ENCODE measurements at regions not wholly inside any gene's neighbourhood (a gene's known extent, or its start where the extent isn't known, plus 50 kb on each side); places are given as distances from the start of the nearest gene placed in this dataset.

DNA sequence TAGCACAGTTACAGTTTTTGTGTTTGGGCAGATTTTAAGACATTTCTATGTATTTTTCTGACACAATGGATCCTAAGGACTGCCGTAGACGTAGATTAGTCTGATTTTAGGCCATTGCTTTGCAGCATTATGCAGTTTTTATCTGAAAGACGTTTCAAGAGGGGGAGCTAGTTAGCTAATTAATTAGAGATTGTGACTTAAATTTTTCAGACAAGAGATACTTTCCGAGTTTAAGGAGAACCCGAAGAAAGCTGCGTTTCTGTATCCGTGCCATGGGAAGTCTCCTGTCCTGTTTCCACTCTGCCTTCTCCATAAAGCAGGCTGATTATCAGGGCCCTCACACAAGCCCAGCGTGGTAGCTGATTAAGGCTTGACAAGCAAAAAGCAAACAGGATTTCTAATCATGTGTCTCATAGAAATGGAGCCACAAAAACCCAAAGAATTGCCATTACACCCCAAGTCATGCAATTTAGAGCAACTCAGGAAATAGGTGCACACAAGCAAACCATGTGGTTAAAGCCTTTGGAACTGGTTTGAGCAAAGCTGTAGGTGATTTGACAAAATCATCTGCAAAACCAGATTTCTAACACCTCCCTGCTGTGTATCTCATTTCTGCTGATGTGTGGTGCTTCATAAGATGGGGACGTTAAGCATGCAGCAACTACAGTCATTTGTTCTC is 808.1 kb downstream of the RNF144A start:
- DNase-seq = no peak
- CTCF ChIA-PET = no interaction called here
- Mint-ChIP-seq H3K27ac (no peak overlapping the region), H3K4me3 (no peak overlapping the region), H3K36me3 (ENCODE audit: low read depth) (no peaks in the 10 kb centered on the region), H3K4me1 (no peaks in the 10 kb centered on the region), H3K9me3 (no peaks in the 10 kb centered on the region), H3K27me3 (no peaks in the 10 kb centered on the region)
- POLR2A ChIA-PET = no interaction called here
- no peak for ATAC-seq (ENCODE audit: low read depth)
- TF ChIP-seq CTCF (IDR thresholded peaks at IDR 0.05) = no peak
- intact Hi-C loops (cut with micrococcal nuclease) = no loop called here

DNA sequence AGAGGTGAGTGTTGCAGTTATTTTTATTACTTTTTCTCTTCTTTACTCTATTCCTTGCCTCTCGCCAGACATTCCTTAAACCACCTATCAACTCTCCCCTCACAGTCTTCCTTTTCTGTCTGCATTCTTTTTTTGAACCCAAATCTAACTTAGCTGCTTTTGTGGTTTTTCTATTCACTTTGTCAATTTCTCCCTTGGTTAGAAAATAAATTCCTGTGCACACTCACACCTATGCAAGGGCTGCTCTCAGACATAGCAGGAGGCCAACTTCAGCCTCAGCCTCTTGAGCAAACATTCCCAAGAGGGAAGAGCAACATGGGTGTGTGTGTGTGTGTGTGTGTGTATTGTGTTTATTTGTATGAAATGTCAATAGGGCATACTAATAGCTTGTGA is 808.6 kb downstream of the RNF144A start:
- CTCF ChIA-PET = no interaction called here
- Mint-ChIP-seq H3K27ac (no peak overlapping the region), H3K36me3 (ENCODE audit: low read depth) (no peaks in the 10 kb centered on the region), H3K9me3 (no peaks in the 10 kb centered on the region), H3K27me3 (no peaks in the 10 kb centered on the region), H3K4me1 (no peaks in the 10 kb centered on the region), H3K4me3 (no peak overlapping the region)
- intact Hi-C loops (cut with micrococcal nuclease) = no loop called here
- ATAC-seq (ENCODE audit: low read depth) (no peak), DNase-seq (no peak)
- no peak for TF ChIP-seq CTCF (IDR thresholded peaks at IDR 0.05)
- POLR2A ChIA-PET = no interaction called here

GRCh38 chr2:7726989-7727388 is 809.8 kb downstream of the RNF144A start:
- intact Hi-C loops (cut with micrococcal nuclease) = no loop called here

DNA sequence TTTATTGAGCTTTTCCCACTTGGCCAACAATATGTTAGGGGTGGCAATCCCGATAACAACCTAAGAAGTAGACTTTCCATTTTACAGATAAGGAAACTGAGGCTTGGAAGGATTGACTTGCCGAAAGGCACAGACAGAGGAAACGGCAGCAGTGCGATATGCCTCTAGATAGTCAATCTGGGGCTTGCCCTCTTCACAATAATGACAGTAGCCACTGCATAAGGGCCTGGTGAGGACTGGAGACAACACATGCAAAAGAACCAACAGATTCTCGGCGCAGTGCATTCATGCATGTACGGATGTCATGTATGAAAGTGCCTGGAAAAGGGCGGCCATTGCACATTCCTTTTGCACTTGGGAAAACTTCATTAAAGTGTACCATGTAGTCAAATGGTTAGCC is 811.2 kb downstream of the RNF144A start:
- Mint-ChIP-seq H3K27ac (no peak overlapping the region), H3K9me3 (no peaks in the 10 kb centered on the region), H3K36me3 (ENCODE audit: low read depth) (no peaks in the 10 kb centered on the region), H3K27me3 (no peaks in the 10 kb centered on the region), H3K4me1 (no peaks in the 10 kb centered on the region), H3K4me3 (no peak overlapping the region)
- ATAC-seq (ENCODE audit: low read depth) (no peak), DNase-seq (no peak)
- no peak for TF ChIP-seq CTCF (IDR thresholded peaks at IDR 0.05)
- intact Hi-C loops (cut with micrococcal nuclease) = no loop called here
- CTCF ChIA-PET = no interaction called here
- POLR2A ChIA-PET = no interaction called here

More at GRCh38 chr2:7726989-7727388, 809.8 kb downstream of the RNF144A start:
- no peak for ATAC-seq (ENCODE audit: low read depth)
- H3K9me3 Mint-ChIP-seq = no peaks in the 10 kb centered on the region
- DNase-seq = no peak
- no peak overlapping the region for H3K27ac Mint-ChIP-seq
- H3K4me1 Mint-ChIP-seq = no peaks in the 10 kb centered on the region
- CTCF ChIA-PET = no interaction called here
- no peaks in the 10 kb centered on the region for H3K27me3 Mint-ChIP-seq
- H3K4me3 Mint-ChIP-seq = no peak overlapping the region
- POLR2A ChIA-PET = no interaction called here
- TF ChIP-seq CTCF (IDR thresholded peaks at IDR 0.05) = no peak
- H3K36me3 Mint-ChIP-seq (ENCODE audit: low read depth) = no peaks in the 10 kb centered on the region

GRCh38 chr2:7730449-7730848 is 813.2 kb downstream of the RNF144A start:
- Mint-ChIP-seq H3K4me3 (no peak overlapping the region), H3K27ac (no peak overlapping the region), H3K27me3 (no peaks in the 10 kb centered on the region), H3K4me1 (no peaks in the 10 kb centered on the region), H3K36me3 (ENCODE audit: low read depth) (no peaks in the 10 kb centered on the region), H3K9me3 (no peaks in the 10 kb centered on the region)
- intact Hi-C loops (cut with micrococcal nuclease) = no loop called here
- no peak for ATAC-seq (ENCODE audit: low read depth)
- DNase-seq = no peak
- ChIA-PET CTCF (no interaction called here), POLR2A (no interaction called here)
- no peak for TF ChIP-seq CTCF (IDR thresholded peaks at IDR 0.05)

Measured in activated B cell treated with CpG ODN at 0.5 μM for 24 hours (primary cell).